Tibial nerve (tissue), 3 donors: ENCODE measurements at regions not wholly inside any gene's neighbourhood (a gene's known extent, or its start where the extent isn't known, plus 50 kb on each side); places are given as distances from the start of the nearest gene placed in this dataset.

Experiments used
- POLR2A ChIP-seq, 2 donors: fragments of 450-650 bp; IDR thresholded peaks; one replicate each; pipeline ENCODE4 v1.6.1; 2017; ENCODE audit warnings: antibody characterized with exemption in 2 of 2, mild to moderate bottlenecking in 2 of 2, moderate library complexity in 2 of 2
- TF ChIP-seq, protein P1 (sequence below), 5 experiments: fragments of 200-600 bp in 3 of 5; fragments of 450-650 bp in 2 of 5; sonication (generic) in 3 of 5; IDR thresholded peaks; one replicate each; pipeline ENCODE4 v1.5.1; 2016 to 2019; ENCODE audit warnings: antibody characterized with exemption in 5 of 5, mild to moderate bottlenecking in 3 of 5, moderate library complexity in 2 of 5

DNA sequence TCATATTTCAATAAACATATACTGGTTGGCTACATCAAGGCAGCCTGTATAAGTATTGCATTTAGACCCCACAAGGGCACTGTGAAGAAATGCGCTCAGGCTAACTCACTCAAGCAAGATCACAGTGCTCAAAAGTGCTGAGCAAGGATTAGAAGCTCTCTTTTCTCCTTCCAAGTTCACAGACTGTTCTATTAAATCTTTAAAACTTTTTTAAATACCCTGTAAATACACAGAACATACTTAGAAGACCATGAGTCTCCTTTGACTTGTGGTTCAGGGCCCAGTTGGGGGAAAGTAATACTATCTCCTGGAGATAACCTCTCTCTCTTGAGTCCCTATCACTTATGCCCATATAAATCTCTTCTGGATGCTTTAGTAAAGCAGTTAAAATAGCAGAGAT, 152.9 kb downstream of the SP3 start:
- TF ChIP-seq, protein P1, sequence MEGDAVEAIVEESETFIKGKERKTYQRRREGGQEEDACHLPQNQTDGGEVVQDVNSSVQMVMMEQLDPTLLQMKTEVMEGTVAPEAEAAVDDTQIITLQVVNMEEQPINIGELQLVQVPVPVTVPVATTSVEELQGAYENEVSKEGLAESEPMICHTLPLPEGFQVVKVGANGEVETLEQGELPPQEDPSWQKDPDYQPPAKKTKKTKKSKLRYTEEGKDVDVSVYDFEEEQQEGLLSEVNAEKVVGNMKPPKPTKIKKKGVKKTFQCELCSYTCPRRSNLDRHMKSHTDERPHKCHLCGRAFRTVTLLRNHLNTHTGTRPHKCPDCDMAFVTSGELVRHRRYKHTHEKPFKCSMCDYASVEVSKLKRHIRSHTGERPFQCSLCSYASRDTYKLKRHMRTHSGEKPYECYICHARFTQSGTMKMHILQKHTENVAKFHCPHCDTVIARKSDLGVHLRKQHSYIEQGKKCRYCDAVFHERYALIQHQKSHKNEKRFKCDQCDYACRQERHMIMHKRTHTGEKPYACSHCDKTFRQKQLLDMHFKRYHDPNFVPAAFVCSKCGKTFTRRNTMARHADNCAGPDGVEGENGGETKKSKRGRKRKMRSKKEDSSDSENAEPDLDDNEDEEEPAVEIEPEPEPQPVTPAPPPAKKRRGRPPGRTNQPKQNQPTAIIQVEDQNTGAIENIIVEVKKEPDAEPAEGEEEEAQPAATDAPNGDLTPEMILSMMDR (IDR thresholded peaks at IDR 0.05): no peak
- no peak for TF ChIP-seq POLR2A (IDR thresholded peaks at IDR 0.05)
